Hepatocyte (in vitro differentiated cells): ENCODE measurements at regions not wholly inside any gene's neighbourhood (a gene's known extent, or its start where the extent isn't known, plus 50 kb on each side); places are given as distances from the start of the nearest gene placed in this dataset.

Experiments
- DNase-seq: peaks from one replicate; pipeline ENCODE4 v3.0.0-alpha.2; 2016; ENCODE audit warnings: low spot score
- H2AFZ ChIP-seq: fragments of 200-600 bp; sonication (generic); 2 replicates; pipeline ENCODE4 v1.6.0; 2016; ENCODE audit warnings: antibody characterized with exemption, mild to moderate bottlenecking
- H3K27ac ChIP-seq: fragments of 200-600 bp; sonication (generic); 2 replicates; pipeline ENCODE4 v1.5.1; 2016; ENCODE audit warnings: mild to moderate bottlenecking
- H3K27me3 ChIP-seq: fragments of 200-600 bp; sonication (generic); 2 replicates; pipeline ENCODE4 v1.6.1; 2016
- H3K36me3 ChIP-seq: fragments of 200-600 bp; sonication (generic); replicated peaks from 2 replicates; pipeline ENCODE4 v1.5.1; 2016; ENCODE audit warnings: low read depth; ENCODE audit not compliant: insufficient read depth
- H3K4me1 ChIP-seq: fragments of 200-600 bp; sonication (generic); 2 replicates; pipeline ENCODE4 v1.5.1; 2016; ENCODE audit warnings: mild to moderate bottlenecking, moderate library complexity; ENCODE audit not compliant: insufficient read depth
- H3K4me2 ChIP-seq: fragments of 200-600 bp; sonication (generic); 2 replicates; pipeline ENCODE4 v1.6.0; 2016
- H3K4me3 ChIP-seq: fragments of 200-600 bp; sonication (generic); 2 replicates; pipeline ENCODE4 v1.5.1; 2016; ENCODE audit warnings: mild to moderate bottlenecking
- H3K79me2 ChIP-seq: fragments of 200-600 bp; sonication (generic); 2 replicates; pipeline ENCODE4 v1.6.0; 2017; ENCODE audit warnings: mild to moderate bottlenecking
- H3K9me2 ChIP-seq: fragments of 200-600 bp; sonication (generic); replicated peaks from 2 replicates; pipeline ENCODE4 v1.6.0; 2017; ENCODE audit warnings: mild to moderate bottlenecking; ENCODE audit not compliant: insufficient read depth
- H3K9me3 ChIP-seq: fragments of 200-600 bp; sonication (generic); 2 replicates; pipeline ENCODE4 v1.5.1; 2016; ENCODE audit warnings: low read depth, mild to moderate bottlenecking
- H4K20me1 ChIP-seq: fragments of 200-600 bp; sonication (generic); 2 replicates; pipeline ENCODE4 v1.6.0; 2016; ENCODE audit warnings: mild to moderate bottlenecking; ENCODE audit not compliant: insufficient read depth, poor library complexity, severe bottlenecking
- CTCF ChIP-seq: fragments of 200-600 bp; sonication (generic); IDR thresholded peaks from 2 replicates; pipeline ENCODE4 v1.5.1; 2016; ENCODE audit warnings: antibody characterized with exemption, mild to moderate bottlenecking; ENCODE audit not compliant: poor library complexity
- EZH2 ChIP-seq: fragments of 200-600 bp; sonication (generic); IDR thresholded peaks from 2 replicates; pipeline ENCODE4 v1.6.1; 2016; ENCODE audit warnings: antibody characterized with exemption, mild to moderate bottlenecking, borderline replicate concordance
- EZH2phosphoT487 ChIP-seq: fragments of 200-600 bp; sonication (generic); IDR thresholded peaks from one replicate; pipeline ENCODE4 v1.6.1; 2018; ENCODE audit warnings: antibody characterized with exemption, mild to moderate bottlenecking, low read depth, moderate library complexity; ENCODE audit not compliant: unreplicated experiment, severe bottlenecking
- WGBS: methylation state at CpG from one replicate; pipeline ENCODE4 v1.1.6; 2016; ENCODE audit warnings: low lambda C conversion rate; ENCODE audit errors: missing lambda C conversion rate; 5-methylcytosine and 5-hydroxymethylcytosine counted together

GRCh38 chr1:224860488-224861338 is 68.8 kb upstream of the DNAH14 start:
- DNase-seq, result no peak
- H3K9me2 ChIP-seq, result no peaks in the 10 kb centered on the region
- no peak overlapping the region for H3K4me3 ChIP-seq
- H3K27ac ChIP-seq, result no peak overlapping the region
- H3K79me2 ChIP-seq, result no peaks in the 10 kb centered on the region
- no peaks in the 10 kb centered on the region for H3K36me3 ChIP-seq
- no peaks in the 10 kb centered on the region for H3K9me3 ChIP-seq
- H2AFZ ChIP-seq, result no peak overlapping the region
- TF ChIP-seq EZH2phosphoT487 (no peak), CTCF (no peak), EZH2 (no peak)
- no peaks in the 10 kb centered on the region for H3K27me3 ChIP-seq
- no peaks in the 10 kb centered on the region for H4K20me1 ChIP-seq
- H3K4me1 ChIP-seq, result no peaks in the 10 kb centered on the region
- no peak overlapping the region for H3K4me2 ChIP-seq
- WGBS, result 53% methylated on average over 6 of the region's 6 CpGs

- Histone ChIP-seq H3K4me2 (no peak overlapping the region), H3K9me3 (no peaks in the 10 kb centered on the region), H3K4me3 (no peak overlapping the region), H3K27me3 (no peaks in the 10 kb centered on the region), H3K27ac (no peak overlapping the region), H3K79me2 (no peaks in the 10 kb centered on the region), H3K36me3 (no peaks in the 10 kb centered on the region), H2AFZ (no peak overlapping the region), H4K20me1 (no peaks in the 10 kb centered on the region), H3K4me1 (no peaks in the 10 kb centered on the region), H3K9me2 (no peaks in the 10 kb centered on the region)
- no peak for DNase-seq
- 70% methylated on average over 4 of the region's 4 CpGs for WGBS
- TF ChIP-seq CTCF (no peak), EZH2phosphoT487 (no peak), EZH2 (no peak)
Observed at GRCh38 chr1:224861339-224861716, 68.1 kb upstream of the DNAH14 start.

- Histone ChIP-seq H3K27me3 (no peaks in the 10 kb centered on the region), H3K27ac (no peak overlapping the region), H3K36me3 (no peaks in the 10 kb centered on the region), H3K4me2 (no peak overlapping the region), H3K4me3 (no peak overlapping the region), H3K9me2 (no peaks in the 10 kb centered on the region), H3K9me3 (no peaks in the 10 kb centered on the region), H2AFZ (no peak overlapping the region), H3K79me2 (no peaks in the 10 kb centered on the region), H4K20me1 (no peaks in the 10 kb centered on the region), H3K4me1 (no peaks in the 10 kb centered on the region)
- no peak for DNase-seq
- no peak for TF ChIP-seq EZH2phosphoT487
- no peak for TF ChIP-seq EZH2
- TF ChIP-seq CTCF, result no peak
- 94% methylated on average over 2 of the region's 2 CpGs for WGBS
Observed at GRCh38 chr1:224863486-224863885, 66.0 kb upstream of the DNAH14 start.

GRCh38 chr1:224864006-224864405 is 65.5 kb upstream of the DNAH14 start:
- 76% methylated on average over 2 of the region's 2 CpGs for whole genome bisulfite sequencing
- TF ChIP-seq EZH2 (no peak), EZH2phosphoT487 (no peak), CTCF (no peak)

More at GRCh38 chr1:224864006-224864405, 65.5 kb upstream of the DNAH14 start:
- Histone ChIP-seq H4K20me1 (no peaks in the 10 kb centered on the region), H3K27ac (no peak overlapping the region), H3K4me3 (no peak overlapping the region), H3K79me2 (no peaks in the 10 kb centered on the region), H3K4me1 (no peaks in the 10 kb centered on the region), H3K9me2 (no peaks in the 10 kb centered on the region), H3K36me3 (no peaks in the 10 kb centered on the region), H2AFZ (no peak overlapping the region), H3K9me3 (no peaks in the 10 kb centered on the region), H3K4me2 (no peak overlapping the region), H3K27me3 (no peaks in the 10 kb centered on the region)
- DNase-seq, result no peak
